PC-3 (cell line): ENCODE measurements at regions not wholly inside any gene's neighbourhood (a gene's known extent, or its start where the extent isn't known, plus 50 kb on each side); places are given as distances from the start of the nearest gene placed in this dataset.

Experiments used
- EZH2 ChIP-seq: fragments of 300-600 bp; sonication (generic); IDR thresholded peaks from one replicate; pipeline ENCODE4 v1.6.1; 2017; ENCODE audit warnings: antibody characterized with exemption, mild to moderate bottlenecking, low read length; ENCODE audit not compliant: unreplicated experiment
- TF ChIP-seq, protein P1 (sequence below): fragments of 300-600 bp; sonication (generic); conservative IDR thresholded peaks from 2 replicates; pipeline ENCODE4 v1.5.1; 2017; ENCODE audit warnings: antibody characterized with exemption, low read depth, mild to moderate bottlenecking, low read length

DNA sequence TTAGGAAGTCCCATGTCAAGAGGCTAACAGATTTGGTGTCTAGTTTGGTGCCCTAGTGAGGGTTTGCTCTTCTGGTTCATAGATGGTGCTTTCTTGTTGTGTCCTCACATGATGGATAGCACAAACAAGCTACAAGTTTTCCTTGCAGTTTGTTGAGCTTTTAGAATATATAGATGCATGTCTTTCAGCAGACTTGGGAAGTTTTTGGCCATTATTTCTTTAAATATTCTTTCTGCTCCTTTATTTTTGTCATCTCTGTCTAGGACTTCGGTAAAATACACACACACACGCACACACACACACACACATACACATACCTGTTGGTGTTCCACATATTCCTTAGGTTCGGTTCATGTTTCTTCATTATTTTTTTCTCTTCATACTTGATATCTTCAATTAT is 81.5 kb upstream of the TEX51 start:
- TF ChIP-seq, protein P1, sequence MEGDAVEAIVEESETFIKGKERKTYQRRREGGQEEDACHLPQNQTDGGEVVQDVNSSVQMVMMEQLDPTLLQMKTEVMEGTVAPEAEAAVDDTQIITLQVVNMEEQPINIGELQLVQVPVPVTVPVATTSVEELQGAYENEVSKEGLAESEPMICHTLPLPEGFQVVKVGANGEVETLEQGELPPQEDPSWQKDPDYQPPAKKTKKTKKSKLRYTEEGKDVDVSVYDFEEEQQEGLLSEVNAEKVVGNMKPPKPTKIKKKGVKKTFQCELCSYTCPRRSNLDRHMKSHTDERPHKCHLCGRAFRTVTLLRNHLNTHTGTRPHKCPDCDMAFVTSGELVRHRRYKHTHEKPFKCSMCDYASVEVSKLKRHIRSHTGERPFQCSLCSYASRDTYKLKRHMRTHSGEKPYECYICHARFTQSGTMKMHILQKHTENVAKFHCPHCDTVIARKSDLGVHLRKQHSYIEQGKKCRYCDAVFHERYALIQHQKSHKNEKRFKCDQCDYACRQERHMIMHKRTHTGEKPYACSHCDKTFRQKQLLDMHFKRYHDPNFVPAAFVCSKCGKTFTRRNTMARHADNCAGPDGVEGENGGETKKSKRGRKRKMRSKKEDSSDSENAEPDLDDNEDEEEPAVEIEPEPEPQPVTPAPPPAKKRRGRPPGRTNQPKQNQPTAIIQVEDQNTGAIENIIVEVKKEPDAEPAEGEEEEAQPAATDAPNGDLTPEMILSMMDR = no peak
- no peak for TF ChIP-seq EZH2
